ENCODE measurements at regions not wholly inside any gene's neighbourhood (a gene's known extent, or its start where the extent isn't known, plus 50 kb on each side); places are given as distances from the start of the nearest gene placed in this dataset.

DNA sequence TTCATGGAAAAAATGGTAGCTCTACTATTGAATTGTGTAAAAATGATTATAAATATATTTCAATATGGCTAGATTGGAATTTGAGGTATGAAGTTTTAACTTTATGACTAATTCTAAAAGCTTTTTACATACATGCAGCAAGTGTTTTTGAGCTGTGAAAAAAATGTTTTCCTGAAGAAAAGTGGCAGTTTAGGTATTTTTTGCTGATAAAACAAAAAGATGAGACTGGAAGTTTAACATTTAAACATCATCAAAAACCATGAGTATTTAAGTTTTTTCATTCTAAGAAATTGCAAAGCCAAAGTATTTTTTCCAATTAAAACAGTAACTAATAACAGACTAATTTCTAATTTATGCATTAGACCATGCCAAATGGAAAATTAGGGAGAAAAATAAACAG lies 751.1 kb downstream of the FGF9 start:
- TF ChIP-seq, protein P1, sequence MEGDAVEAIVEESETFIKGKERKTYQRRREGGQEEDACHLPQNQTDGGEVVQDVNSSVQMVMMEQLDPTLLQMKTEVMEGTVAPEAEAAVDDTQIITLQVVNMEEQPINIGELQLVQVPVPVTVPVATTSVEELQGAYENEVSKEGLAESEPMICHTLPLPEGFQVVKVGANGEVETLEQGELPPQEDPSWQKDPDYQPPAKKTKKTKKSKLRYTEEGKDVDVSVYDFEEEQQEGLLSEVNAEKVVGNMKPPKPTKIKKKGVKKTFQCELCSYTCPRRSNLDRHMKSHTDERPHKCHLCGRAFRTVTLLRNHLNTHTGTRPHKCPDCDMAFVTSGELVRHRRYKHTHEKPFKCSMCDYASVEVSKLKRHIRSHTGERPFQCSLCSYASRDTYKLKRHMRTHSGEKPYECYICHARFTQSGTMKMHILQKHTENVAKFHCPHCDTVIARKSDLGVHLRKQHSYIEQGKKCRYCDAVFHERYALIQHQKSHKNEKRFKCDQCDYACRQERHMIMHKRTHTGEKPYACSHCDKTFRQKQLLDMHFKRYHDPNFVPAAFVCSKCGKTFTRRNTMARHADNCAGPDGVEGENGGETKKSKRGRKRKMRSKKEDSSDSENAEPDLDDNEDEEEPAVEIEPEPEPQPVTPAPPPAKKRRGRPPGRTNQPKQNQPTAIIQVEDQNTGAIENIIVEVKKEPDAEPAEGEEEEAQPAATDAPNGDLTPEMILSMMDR (conservative IDR thresholded peaks at IDR 0.05; ENCODE audit: low read depth in 2 of 2), result no peak
- TF ChIP-seq POLR2AphosphoS5 (IDR thresholded peaks at IDR 0.05; ENCODE audit: low read depth) (no peak), JUNB (IDR thresholded peaks at IDR 0.05; ENCODE audit: unreplicated experiment) (no peak)

Measured in GM23338 (cell line).